Neural cell (in vitro differentiated cells): ENCODE measurements at regions not wholly inside any gene's neighbourhood (a gene's known extent, or its start where the extent isn't known, plus 50 kb on each side); places are given as distances from the start of the nearest gene placed in this dataset.

Source experiments
- CTCF ChIP-seq: fragments of 450-650 bp; IDR thresholded peaks from 2 replicates; pipeline ENCODE4 v1.5.1; 2014; ENCODE audit warnings: antibody characterized with exemption, mild to moderate bottlenecking, moderate library complexity; ENCODE audit not compliant: poor library complexity, severe bottlenecking
- REST ChIP-seq: IDR thresholded peaks from 2 replicates; pipeline ENCODE4 v1.6.1; 2012; ENCODE audit warnings: borderline replicate concordance

GRCh38 chr2:2696325-2696724 is 365.2 kb upstream of the MYT1L start:
- TF ChIP-seq CTCF (no peak), REST (no peak)
